Myocyte (in vitro differentiated cells): ENCODE measurements at regions not wholly inside any gene's neighbourhood (a gene's known extent, or its start where the extent isn't known, plus 50 kb on each side); places are given as distances from the start of the nearest gene placed in this dataset.
"Not testable (repeated sequence)": the region's sequence is repeated elsewhere in the genome, so short reads cannot be mapped to it uniquely, and the experiment has no call there.

ENCODE experiments used
- DNase-seq: peaks from one replicate; pipeline ENCODE4 v3.0.0-alpha.2; 2012; ENCODE audit warnings: low read depth

- no peak for DNase-seq
Observed at GRCh38 chr16:8453359-8453758, 137.0 kb downstream of the TMEM114 start.

- DNase-seq = no peak
Observed at GRCh38 chr16:8452941-8453340, 137.4 kb downstream of the TMEM114 start.

GRCh38 chr16:8436931-8437330, 153.4 kb downstream of the TMEM114 start:
- DNase-seq = no peak

- no peak for DNase-seq
Observed at GRCh38 chr16:8431783-8432182, 158.5 kb downstream of the TMEM114 start.

- no peak for DNase-seq
Observed at GRCh38 chr16:8430401-8430800, 159.9 kb downstream of the TMEM114 start.

- no peak for DNase-seq
Observed at GRCh38 chr16:8426569-8426968, 163.7 kb downstream of the TMEM114 start.

- no peak for DNase-seq
Observed at GRCh38 chr16:8417145-8417544, 173.2 kb downstream of the TMEM114 start.

- no peak for DNase-seq
Observed at GRCh38 chr16:8408855-8409567, 181.3 kb downstream of the TMEM114 start.

GRCh38 chr16:8407351-8407750, 183.0 kb downstream of the TMEM114 start:
- no peak for DNase-seq

GRCh38 chr16:8403978-8404749, 186.1 kb downstream of the TMEM114 start:
- no peak for DNase-seq

- no peak for DNase-seq
Observed at GRCh38 chr16:8402981-8403843, 187.1 kb downstream of the TMEM114 start.

- DNase-seq = not testable (repeated sequence)
Observed at GRCh38 chr16:8400683-8401082, 189.6 kb downstream of the TMEM114 start.

GRCh38 chr16:8398548-8398947, 191.8 kb downstream of the TMEM114 start:
- DNase-seq = no peak

GRCh38 chr16:8397223-8397622, 193.1 kb downstream of the TMEM114 start:
- no peak for DNase-seq

GRCh38 chr16:8396463-8396862, 193.8 kb downstream of the TMEM114 start:
- no peak for DNase-seq

GRCh38 chr16:8391257-8391656, 199.1 kb downstream of the TMEM114 start:
- DNase-seq = no peak

- no peak for DNase-seq
Observed at GRCh38 chr16:8388684-8389083, 201.6 kb downstream of the TMEM114 start.

- no peak for DNase-seq
Observed at GRCh38 chr16:8381814-8382213, 208.5 kb downstream of the TMEM114 start.

- DNase-seq = no peak
Observed at GRCh38 chr16:8380311-8380710, 210.0 kb downstream of the TMEM114 start.

- no peak for DNase-seq
Observed at GRCh38 chr16:8377864-8378263, 212.4 kb downstream of the TMEM114 start.

- DNase-seq = no peak
Observed at GRCh38 chr16:8376858-8377257, 213.5 kb downstream of the TMEM114 start.

- DNase-seq = no peak
Observed at GRCh38 chr16:8376430-8376829, 213.9 kb downstream of the TMEM114 start.
